ENCODE measurements at regions not wholly inside any gene's neighbourhood (a gene's known extent, or its start where the extent isn't known, plus 50 kb on each side); places are given as distances from the start of the nearest gene placed in this dataset.

GRCh38 chr18:56333146-56333545 is 305.2 kb downstream of the TXNL1 start:
- POLR2A ChIA-PET (ENCODE audit: unreplicated experiment) = no interaction called here
- TF ChIP-seq FOS (IDR thresholded peaks at IDR 0.05; ENCODE audit: low read depth, low read length) (no peak), BHLHE40 (IDR thresholded peaks at IDR 0.05; ENCODE audit: low read depth, low read length) (no peak), POLR2A (IDR thresholded peaks at IDR 0.05; ENCODE audit: low read depth, low read length) (no peak), MAZ (IDR thresholded peaks at IDR 0.05; ENCODE audit: borderline replicate concordance, low read depth, low read length) (no peak), MAFK (IDR thresholded peaks at IDR 0.05; ENCODE audit: low read depth, low read length) (no peak), SMC3 (IDR thresholded peaks at IDR 0.05; ENCODE audit: low read depth, low read length) (no peak), RFX5 (IDR thresholded peaks at IDR 0.05; ENCODE audit: low read depth, low read length) (no peak), NFE2L2 (IDR thresholded peaks at IDR 0.05; ENCODE audit: low read depth, low read length) (no peak), CHD1 (IDR thresholded peaks at IDR 0.05; ENCODE audit: low read depth, low read length) (no peak), RCOR1 (IDR thresholded peaks at IDR 0.05; ENCODE audit: insufficient replicate concordance, low read length) (no peak), CTCF (conservative IDR thresholded peaks at IDR 0.05; ENCODE audit: low read depth, low read length) (no peak), RAD21 (IDR thresholded peaks at IDR 0.05; ENCODE audit: low read length) (no peak), USF2 (IDR thresholded peaks at IDR 0.05; ENCODE audit: low read depth, low read length) (no peak), MXI1 (IDR thresholded peaks at IDR 0.05; ENCODE audit: borderline replicate concordance, low read depth, low read length) (no peak)
- 73% methylated on average over 2 of the region's 4 CpGs; no CpG with 5 or more reads in 1 of the 2 experiments for WGBS, 2 experiments (ENCODE audit: extremely low coverage in 2 of 2, insufficient read length in 1 of 2)

More at GRCh38 chr18:56333146-56333545, 305.2 kb downstream of the TXNL1 start:
- Histone ChIP-seq H3K23ac (ENCODE audit: low read depth, low read length) (no peak overlapping the region), H3K9me1 (ENCODE audit: insufficient read depth, low read length) (no peaks in the 10 kb centered on the region), H3K14ac (replicated peaks; ENCODE audit: low read depth, low read length) (no peak overlapping the region), H3K4me2 (ENCODE audit: low read depth, low read length) (no peak overlapping the region), H3K9ac (ENCODE audit: low read depth, low read length) (no peak overlapping the region), H2BK20ac (ENCODE audit: low read depth, low read length) (no peak overlapping the region), H4K20me1 (ENCODE audit: insufficient read depth, low read length) (no peaks in the 10 kb centered on the region), H3K36me3 (ENCODE audit: control insufficient read depth, insufficient read depth, low read length) (no peaks in the 10 kb centered on the region), H2BK120ac (ENCODE audit: low read depth, low read length) (no peak overlapping the region), H3K4ac (ENCODE audit: low read depth, low read length) (no peak overlapping the region), H3K27ac (ENCODE audit: insufficient read depth, low read length) (no peak overlapping the region), H4K5ac (ENCODE audit: low read depth, low read length) (no peak overlapping the region), H3K27me3 (ENCODE audit: control insufficient read depth, insufficient read depth, low read length) (no peaks in the 10 kb centered on the region), H3K79me1 (ENCODE audit: low read depth in 1 of 2, low read length in 2 of 2) (no peaks in the 10 kb centered on the region), H2BK15ac (ENCODE audit: low read depth, low read length) (no peak overlapping the region), H4K91ac (ENCODE audit: insufficient read depth, low read depth, low read length) (no peak overlapping the region), H4K8ac (ENCODE audit: low read depth in 2 of 2, low read length in 2 of 2) (no peak overlapping the region), H3K18ac (ENCODE audit: low read depth, low read length) (no peak overlapping the region), H3K56ac (ENCODE audit: extremely low read depth, insufficient read depth, low read length) (no peak overlapping the region), H2BK5ac (ENCODE audit: low read depth, low read length, poor library complexity, severe bottlenecking) (no peak overlapping the region), H3K9me3 (ENCODE audit: control insufficient read depth, insufficient read depth, low read length) (no peaks in the 10 kb centered on the region), H2AK9ac (replicated peaks; ENCODE audit: low read depth, low read length, poor library complexity) (no peak overlapping the region), H3K4me1 (ENCODE audit: control insufficient read depth, insufficient read depth, low read length) (no peaks in the 10 kb centered on the region), H3K4me3 (ENCODE audit: insufficient read depth, low read depth, low read length) (no peak overlapping the region), H2AFZ (replicated peaks; ENCODE audit: low read length, poor library complexity) (no peak overlapping the region), H2AK5ac (ENCODE audit: low read depth, low read length) (no peak overlapping the region)
- in situ Hi-C loops (cut with MboI; ENCODE audit: low sequenced_read_pairs) = no loop called here
- intact Hi-C loops (cut with micrococcal nuclease) = no loop called here
- CTCF ChIA-PET = no interaction called here
- ATAC-seq (ENCODE audit: low read depth) (no peak), DNase-seq (no peak)
- BruUV-seq (replicated peaks) = no TSS peak
- dilution Hi-C loops (cut with HindIII; ENCODE audit: low sequenced_read_pairs, unreplicated experiment) = no loop called here

Data from IMR-90 (cell line).